PC-9 (cell line): ENCODE measurements at regions not wholly inside any gene's neighbourhood (a gene's known extent, or its start where the extent isn't known, plus 50 kb on each side); places are given as distances from the start of the nearest gene placed in this dataset.

Experiments
- BruUV-seq: library from RNA; stranded (reverse); fragments of 400-500 nt; replicated peaks from 2 replicates; lab custom pipeline; 2021; lab: Mats Ljungman, UMichigan
- CTCF ChIA-PET: fragments of 300-600 bp; sonication (Branson Sonifier 250); formaldehyde crosslinking; loops from one replicate; lab custom pipeline; 2022; ENCODE audit warnings: antibody characterized with exemption; lab: Charles Lee
- POLR2A ChIA-PET: fragments of 300-600 bp; sonication (Branson Sonifier 250); formaldehyde crosslinking; loops from one replicate; lab custom pipeline; 2022; ENCODE audit warnings: antibody characterized with exemption; ENCODE audit not compliant: unreplicated experiment; lab: Charles Lee
- DNase-seq, 2 experiments: peaks; one replicate each; pipeline versions ENCODE4 v3.0.0 to v3.0.0-alpha.2; 2015 to 2022; ENCODE audit warnings: mixed read lengths in 1 of 2
- H2AFZ ChIP-seq: fragments of 200-600 bp; sonication (generic); 2 replicates; pipeline ENCODE4 v1.8.1; 2017; ENCODE audit warnings: antibody characterized with exemption
- H3F3A ChIP-seq: fragments of 200-600 bp; sonication (generic); 2 replicates; pipeline ENCODE4 v1.8.1; 2017; ENCODE audit warnings: antibody characterized with exemption, mild to moderate bottlenecking, low read depth; ENCODE audit not compliant: insufficient read depth
- H3K27ac ChIP-seq: fragments of 200-600 bp; sonication (generic); 2 replicates; pipeline ENCODE4 v1.6.1; 2016; ENCODE audit warnings: mixed run types
- H3K27me3 ChIP-seq: fragments of 200-600 bp; sonication (generic); 2 replicates; pipeline ENCODE4 v1.6.1; 2016; ENCODE audit warnings: low read depth, mixed run types; ENCODE audit not compliant: insufficient read depth
- H3K36me3 ChIP-seq: fragments of 200-600 bp; sonication (generic); 2 replicates; pipeline ENCODE4 v1.6.1; 2016; ENCODE audit warnings: low read depth, mixed run types
- H3K4me1 ChIP-seq: fragments of 200-600 bp; sonication (generic); replicated peaks from 2 replicates; pipeline ENCODE4 v1.6.1; 2016; ENCODE audit warnings: mixed run types; ENCODE audit not compliant: insufficient read depth
- H3K4me2 ChIP-seq: fragments of 200-600 bp; sonication (generic); 2 replicates; pipeline ENCODE4 v1.6.1; 2017; ENCODE audit warnings: mixed run types
- H3K4me3 ChIP-seq: fragments of 200-600 bp; sonication (generic); 2 replicates; pipeline ENCODE4 v1.6.1; 2016; ENCODE audit warnings: mixed run types
- H3K79me2 ChIP-seq: fragments of 200-600 bp; sonication (generic); 2 replicates; pipeline ENCODE4 v1.6.1; 2017; ENCODE audit warnings: low read depth, mixed run types
- H3K9me2 ChIP-seq: fragments of 200-600 bp; sonication (generic); 2 replicates; pipeline ENCODE4 v1.8.1; 2017; ENCODE audit warnings: mild to moderate bottlenecking; ENCODE audit not compliant: insufficient read depth
- H3K9me3 ChIP-seq: fragments of 200-600 bp; sonication (generic); 2 replicates; pipeline ENCODE4 v1.8.1; 2016; ENCODE audit warnings: low read depth; ENCODE audit not compliant: insufficient read depth
- H4K20me1 ChIP-seq: fragments of 200-600 bp; sonication (generic); 2 replicates; pipeline ENCODE4 v1.8.1; 2017; ENCODE audit not compliant: insufficient read depth
- CTCF ChIP-seq: fragments of 200-600 bp; sonication (generic); conservative IDR thresholded peaks from 2 replicates; pipeline ENCODE4 v1.6.1; 2017; ENCODE audit warnings: mixed run types, antibody characterized with exemption, mild to moderate bottlenecking, moderate library complexity
- EZH2 ChIP-seq: fragments of 200-600 bp; sonication (generic); IDR thresholded peaks from 2 replicates; pipeline ENCODE4 v1.8.0; 2017; ENCODE audit warnings: antibody characterized with exemption, low read depth
- intact Hi-C: fragments of 100-400 bp; cut with micrococcal nuclease; formaldehyde crosslinking; loops from one replicate; pipeline ENCODE4 v1.10.0; 2022; ENCODE audit not compliant: unreplicated experiment

- TF ChIP-seq CTCF (no peak), EZH2 (no peak)
- DNase-seq = no peak
- POLR2A ChIA-PET = no interaction called here
- H3K9me2 ChIP-seq = no peaks in the 10 kb centered on the region
- no peak overlapping the region for H3K4me2 ChIP-seq
- H3K36me3 ChIP-seq = no peaks in the 10 kb centered on the region
- CTCF ChIA-PET = no interaction called here
- no peaks in the 10 kb centered on the region for H3K9me3 ChIP-seq
- no peaks in the 10 kb centered on the region for H3K4me1 ChIP-seq
- no peaks in the 10 kb centered on the region for H3K27me3 ChIP-seq
- H3K79me2 ChIP-seq = no peaks in the 10 kb centered on the region
- no peaks in the 10 kb centered on the region for H3F3A ChIP-seq
- no peak overlapping the region for H2AFZ ChIP-seq
- intact Hi-C loops = no loop called here
- no TSS peak for BruUV-seq
- no peak overlapping the region for H3K4me3 ChIP-seq
- H4K20me1 ChIP-seq = no peaks in the 10 kb centered on the region
- no peak overlapping the region for H3K27ac ChIP-seq
Measured at GRCh38 chr4:188620608-188621007, 481.4 kb downstream of the TRIML1 start.

DNA sequence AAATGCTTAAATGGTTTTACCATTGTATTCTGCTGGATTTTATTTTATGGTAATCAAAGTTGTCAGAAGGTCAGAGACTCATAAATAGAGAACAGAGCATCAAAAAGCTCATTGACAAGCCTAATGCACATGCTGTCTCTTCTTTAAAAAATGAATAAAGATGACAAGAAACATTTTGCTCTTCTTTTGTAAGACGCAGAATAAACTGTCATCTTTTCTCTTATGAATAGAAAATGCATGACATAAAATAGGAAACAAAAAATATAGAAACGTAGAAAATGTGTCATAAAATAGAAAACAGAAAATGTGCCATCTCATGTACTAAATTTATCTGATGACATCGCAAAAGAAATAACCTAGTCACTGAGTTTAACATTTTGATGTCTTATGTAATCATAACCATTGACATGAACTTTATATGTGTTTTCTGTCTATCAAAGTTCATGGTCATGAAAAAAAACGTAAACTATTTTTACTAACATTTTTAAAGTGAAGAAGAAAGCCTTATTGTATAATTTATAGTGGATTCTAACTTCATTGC lies 484.1 kb downstream of the TRIML1 start:
- intact Hi-C loops = no loop called here
- H2AFZ ChIP-seq = no peak overlapping the region
- no peak overlapping the region for H3K4me3 ChIP-seq
- H3K4me1 ChIP-seq = no peaks in the 10 kb centered on the region
- DNase-seq = no peak
- H3K4me2 ChIP-seq = no peak overlapping the region
- H4K20me1 ChIP-seq = no peaks in the 10 kb centered on the region
- H3K9me2 ChIP-seq = no peaks in the 10 kb centered on the region
- ChIA-PET POLR2A (no interaction called here), CTCF (no interaction called here)
- no peak overlapping the region for H3K27ac ChIP-seq
- H3K36me3 ChIP-seq = no peaks in the 10 kb centered on the region
- H3F3A ChIP-seq = no peaks in the 10 kb centered on the region
- no peaks in the 10 kb centered on the region for H3K27me3 ChIP-seq
- H3K79me2 ChIP-seq = no peaks in the 10 kb centered on the region
- H3K9me3 ChIP-seq = no peaks in the 10 kb centered on the region
- TF ChIP-seq EZH2 (no peak), CTCF (no peak)
- no TSS peak for BruUV-seq

DNA sequence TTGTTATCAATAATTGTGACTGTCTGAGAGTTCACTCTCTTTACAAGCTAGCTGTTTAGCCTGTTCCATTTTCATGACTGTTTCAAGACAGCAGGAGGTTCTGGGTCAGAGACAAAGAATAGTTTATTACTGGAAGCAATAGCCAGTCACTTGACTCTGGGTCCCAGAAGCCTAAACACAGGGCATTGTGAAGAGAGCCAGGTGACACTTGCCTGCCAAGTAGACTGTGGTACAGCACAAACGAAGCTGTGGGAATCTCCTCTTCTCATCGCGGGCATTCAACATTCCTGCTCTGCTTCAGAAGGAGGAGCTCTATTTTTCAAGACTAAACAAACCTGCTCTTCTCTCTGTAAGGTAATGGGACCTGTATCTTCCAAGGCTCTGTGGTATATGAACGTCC lies 485.1 kb downstream of the TRIML1 start:
- intact Hi-C loops = no loop called here
- Histone ChIP-seq H3K4me3 (no peak overlapping the region), H2AFZ (no peak overlapping the region), H3K27ac (no peak overlapping the region), H4K20me1 (no peaks in the 10 kb centered on the region), H3K27me3 (no peaks in the 10 kb centered on the region), H3K4me2 (no peak overlapping the region), H3K9me3 (no peaks in the 10 kb centered on the region), H3F3A (no peaks in the 10 kb centered on the region), H3K79me2 (no peaks in the 10 kb centered on the region), H3K36me3 (no peaks in the 10 kb centered on the region), H3K9me2 (no peaks in the 10 kb centered on the region), H3K4me1 (no peaks in the 10 kb centered on the region)
- CTCF ChIA-PET = no interaction called here
- no peak for TF ChIP-seq CTCF
- no peak for TF ChIP-seq EZH2
- no TSS peak for BruUV-seq
- DNase-seq = no peak
- POLR2A ChIA-PET = no interaction called here
